ENCODE measurements at regions not wholly inside any gene's neighbourhood (a gene's known extent, or its start where the extent isn't known, plus 50 kb on each side); places are given as distances from the start of the nearest gene placed in this dataset.

- no peak for TF ChIP-seq CTCF (conservative IDR thresholded peaks at IDR 0.05; ENCODE audit: low read depth, low read length)
- no peak for TF ChIP-seq EZH2 (IDR thresholded peaks at IDR 0.05; ENCODE audit: low read length, unreplicated experiment)
Measured at GRCh38 chr3:26350853-26351252, 271.7 kb upstream of the LRRC3B start.
